GM19397 (cell line): ENCODE measurements at regions not wholly inside any gene's neighbourhood (a gene's known extent, or its start where the extent isn't known, plus 50 kb on each side); places are given as distances from the start of the nearest gene placed in this dataset.
"Not testable (repeated sequence)": the region's sequence is repeated elsewhere in the genome, so short reads cannot be mapped to it uniquely, and the experiment has no call there.

ENCODE experiments used
- ATAC-seq: cut with Tn5 transposase; IDR thresholded peaks from one replicate; pipeline ENCODE4 v1.9.1; 2021; ENCODE audit warnings: mild to moderate bottlenecking, moderate library complexity; ENCODE audit not compliant: unreplicated experiment

- ATAC-seq: no peak
These were observed 552.8 kb upstream of the NR5A2 start for GRCh38 chr1:199474738-199475137.

GRCh38 chr1:199482426-199482825 is 545.1 kb upstream of the NR5A2 start:
- ATAC-seq: no peak

GRCh38 chr1:199489594-199489993 is 537.9 kb upstream of the NR5A2 start:
- ATAC-seq: no peak

- ATAC-seq: no peak
These were observed 536.6 kb upstream of the NR5A2 start for GRCh38 chr1:199490769-199491527.

- no peak for ATAC-seq
These were observed 532.1 kb upstream of the NR5A2 start for GRCh38 chr1:199495432-199495831.

- ATAC-seq: not testable (repeated sequence)
These were observed 528.7 kb upstream of the NR5A2 start for GRCh38 chr1:199498802-199499201.

GRCh38 chr1:199508072-199508471 is 519.4 kb upstream of the NR5A2 start:
- ATAC-seq: no peak

GRCh38 chr1:199508653-199509052 is 518.9 kb upstream of the NR5A2 start:
- no peak for ATAC-seq

GRCh38 chr1:199509456-199509855 is 518.1 kb upstream of the NR5A2 start:
- no peak for ATAC-seq

GRCh38 chr1:199510314-199510713 is 517.2 kb upstream of the NR5A2 start:
- ATAC-seq: peak; percentile 81

- ATAC-seq: no peak
These were observed 515.3 kb upstream of the NR5A2 start for GRCh38 chr1:199512037-199512710.

GRCh38 chr1:199515261-199515660 is 512.2 kb upstream of the NR5A2 start:
- no peak for ATAC-seq

GRCh38 chr1:199522338-199522737 is 505.2 kb upstream of the NR5A2 start:
- ATAC-seq: no peak

GRCh38 chr1:199522936-199523335 is 504.6 kb upstream of the NR5A2 start:
- ATAC-seq: no peak

- ATAC-seq: no peak
These were observed 498.2 kb upstream of the NR5A2 start for GRCh38 chr1:199529324-199529723.

GRCh38 chr1:199533361-199533760 is 494.1 kb upstream of the NR5A2 start:
- ATAC-seq: not testable (repeated sequence)

- ATAC-seq: peak; percentile 42
These were observed 481.7 kb upstream of the NR5A2 start for GRCh38 chr1:199545780-199546179.

GRCh38 chr1:199546323-199546722 is 481.2 kb upstream of the NR5A2 start:
- ATAC-seq: peak; percentile 54

- no peak for ATAC-seq
These were observed 478.1 kb upstream of the NR5A2 start for GRCh38 chr1:199549421-199549820.

- no peak for ATAC-seq
These were observed 477.1 kb upstream of the NR5A2 start for GRCh38 chr1:199550199-199551065.

GRCh38 chr1:199551967-199552565 is 475.4 kb upstream of the NR5A2 start:
- ATAC-seq: no peak
